Neural cell (in vitro differentiated cells): ENCODE measurements at regions not wholly inside any gene's neighbourhood (a gene's known extent, or its start where the extent isn't known, plus 50 kb on each side); places are given as distances from the start of the nearest gene placed in this dataset.

Experiments
- H2AFZ ChIP-seq: fragments of 200-600, 300-800 bp; sonication (generic), shearing (Covaris generic); 2 replicates; pipeline ENCODE4 v1.6.0; 2014; ENCODE audit warnings: low read depth, mild to moderate bottlenecking, antibody characterized with exemption, low read length, moderate library complexity
- H3F3A ChIP-seq: fragments of 200-600 bp; shearing (Covaris generic); 2 replicates; pipeline ENCODE4 v1.6.1; 2016; ENCODE audit warnings: mild to moderate bottlenecking, moderate library complexity, mixed read lengths, antibody characterized with exemption, low read length; ENCODE audit not compliant: insufficient read depth, poor library complexity, severe bottlenecking
- H3K27ac ChIP-seq: fragments of 200-600, 300-800 bp; sonication (generic), shearing (Covaris generic); 2 replicates; pipeline ENCODE4 v1.5.1; 2014; ENCODE audit warnings: mild to moderate bottlenecking, low read length, moderate library complexity
- H3K27me3 ChIP-seq: fragments of 300-800, 200-600 bp; sonication (generic), shearing (Covaris generic); 2 replicates; pipeline ENCODE4 v1.6.0; 2014; ENCODE audit warnings: mild to moderate bottlenecking, low read depth, low read length, moderate library complexity; ENCODE audit not compliant: insufficient read depth
- H3K36me3 ChIP-seq: fragments of 300-800, 200-600 bp; sonication (generic), shearing (Covaris generic); 2 replicates; pipeline ENCODE4 v1.5.1; 2014; ENCODE audit warnings: mild to moderate bottlenecking, antibody characterized with exemption, low read length, moderate library complexity; ENCODE audit not compliant: insufficient read depth
- H3K4me2 ChIP-seq: fragments of 300-800, 200-600 bp; sonication (generic), shearing (Covaris generic); 2 replicates; pipeline ENCODE4 v1.6.0; 2014; ENCODE audit warnings: mild to moderate bottlenecking, low read length
- H3K4me3 ChIP-seq: fragments of 300-800, 200-600 bp; sonication (generic), shearing (Covaris generic); 2 replicates; pipeline ENCODE4 v1.5.1; 2014; ENCODE audit warnings: mild to moderate bottlenecking, low read length, moderate library complexity
- H3K79me2 ChIP-seq: fragments of 200-600 bp; shearing (Covaris generic); replicated peaks from 2 replicates; pipeline ENCODE4 v1.6.0; 2014; ENCODE audit warnings: mild to moderate bottlenecking, low read length, moderate library complexity; ENCODE audit not compliant: insufficient read depth
- H3K9ac ChIP-seq: fragments of 300-800, 200-600 bp; sonication (generic), shearing (Covaris generic); 2 replicates; pipeline ENCODE4 v1.6.1; 2016; ENCODE audit warnings: mild to moderate bottlenecking, low read length, mixed read lengths
- H3K9me2 ChIP-seq: fragments of 200-600 bp; shearing (Covaris generic); 2 replicates; pipeline ENCODE4 v1.6.1; 2016; ENCODE audit warnings: mild to moderate bottlenecking, low read length, mixed read lengths; ENCODE audit not compliant: insufficient read depth
- H3K9me3 ChIP-seq: fragments of 200-600, 300-800 bp; sonication (generic), shearing (Covaris generic); 2 replicates; pipeline ENCODE4 v1.6.1; 2016; ENCODE audit warnings: mild to moderate bottlenecking, mixed run types, low read length, moderate library complexity, mixed read lengths
- H4K20me1 ChIP-seq: fragments of 200-600 bp; shearing (Covaris generic); 2 replicates; pipeline ENCODE4 v1.6.1; 2016; ENCODE audit warnings: mild to moderate bottlenecking, mixed run types; ENCODE audit not compliant: insufficient read depth
- CTCF ChIP-seq: fragments of 450-650 bp; IDR thresholded peaks from 2 replicates; pipeline ENCODE4 v1.5.1; 2014; ENCODE audit warnings: antibody characterized with exemption, mild to moderate bottlenecking, moderate library complexity; ENCODE audit not compliant: poor library complexity, severe bottlenecking
- EP300 ChIP-seq: fragments of 450-650 bp; conservative IDR thresholded peaks from 2 replicates; pipeline ENCODE4 v1.6.1; 2014; ENCODE audit warnings: antibody characterized with exemption, mild to moderate bottlenecking, moderate library complexity; ENCODE audit not compliant: poor library complexity, severe bottlenecking
- EZH2 ChIP-seq: fragments of 200-600, 300-800 bp; shearing (Covaris generic), sonication (generic); IDR thresholded peaks from 2 replicates; pipeline ENCODE4 v1.6.1; 2014; ENCODE audit warnings: antibody characterized with exemption, low read length, borderline replicate concordance, mild to moderate bottlenecking; ENCODE audit not compliant: insufficient read depth, poor library complexity, severe bottlenecking
- MXI1 ChIP-seq: fragments of 450-650 bp; conservative IDR thresholded peaks from 2 replicates; pipeline ENCODE4 v1.6.1; 2014; ENCODE audit warnings: antibody characterized with exemption, mild to moderate bottlenecking; ENCODE audit not compliant: poor library complexity, severe bottlenecking
- POLR2AphosphoS5 ChIP-seq: IDR thresholded peaks from 2 replicates; pipeline ENCODE4 v1.6.1; 2012
- RAD21 ChIP-seq: fragments of 450-650 bp; conservative IDR thresholded peaks from 2 replicates; pipeline ENCODE4 v1.6.1; 2014; ENCODE audit warnings: antibody characterized with exemption, mild to moderate bottlenecking, moderate library complexity
- REST ChIP-seq: IDR thresholded peaks from 2 replicates; pipeline ENCODE4 v1.6.1; 2012; ENCODE audit warnings: borderline replicate concordance
- SMC3 ChIP-seq: fragments of 450-650 bp; conservative IDR thresholded peaks from 2 replicates; pipeline ENCODE4 v1.6.1; 2014; ENCODE audit warnings: antibody characterized with exemption, mild to moderate bottlenecking, moderate library complexity; ENCODE audit not compliant: poor library complexity
- TAF1 ChIP-seq: IDR thresholded peaks from 2 replicates; pipeline ENCODE4 v1.6.1; 2012; ENCODE audit warnings: low read depth

DNA sequence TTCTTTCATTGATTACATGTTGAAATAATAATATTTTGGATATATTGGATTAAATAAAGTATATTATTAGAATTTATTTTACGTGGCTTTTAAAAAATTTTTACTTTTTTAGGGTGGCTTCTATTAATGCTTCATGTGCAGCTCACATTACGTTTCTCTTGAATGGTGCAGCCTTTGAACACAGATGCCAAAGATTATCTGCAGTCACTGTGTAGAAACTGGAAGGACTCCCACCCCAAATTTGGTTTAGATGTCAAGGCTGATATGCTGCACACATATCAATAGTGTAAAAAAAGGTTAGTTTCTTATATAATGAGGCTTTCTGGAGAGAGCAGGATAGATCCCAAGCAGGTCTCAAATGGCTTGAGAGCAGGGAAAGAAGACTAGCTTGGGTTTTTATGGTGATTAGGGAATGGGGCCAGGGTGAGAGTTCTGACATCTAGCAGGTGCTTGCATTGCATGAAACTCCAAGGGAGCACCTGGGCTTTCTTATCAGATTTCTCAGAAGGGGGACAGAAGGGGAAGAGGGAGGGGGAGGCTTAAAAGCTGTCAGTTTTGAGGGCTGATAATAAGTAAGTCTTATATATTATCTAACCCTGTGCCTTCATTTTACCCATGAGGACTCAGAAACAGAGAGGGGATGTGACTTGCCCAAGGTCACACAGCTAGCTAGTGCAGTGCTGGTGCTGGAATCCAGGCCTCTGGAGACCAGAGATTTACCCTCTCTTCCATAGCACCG is 89.6 kb downstream of the CHST2 start:
- Histone ChIP-seq H3K4me2 (no peak overlapping the region), H3K9me3 (no peaks in the 10 kb centered on the region), H3F3A (no peaks in the 10 kb centered on the region), H3K27me3 (no peaks in the 10 kb centered on the region), H2AFZ (no peak overlapping the region), H3K27ac (no peak overlapping the region), H3K9me2 (no peaks in the 10 kb centered on the region), H3K36me3 (no peaks in the 10 kb centered on the region), H4K20me1 (no peaks in the 10 kb centered on the region), H3K4me3 (no peak overlapping the region), H3K79me2 (no peaks in the 10 kb centered on the region), H3K9ac (no peak overlapping the region)
- TF ChIP-seq POLR2AphosphoS5 (no peak), EZH2 (no peak), SMC3 (no peak), REST (no peak), TAF1 (no peak), CTCF (no peak), RAD21 (no peak), EP300 (no peak), MXI1 (no peak)

GRCh38 chr3:143209715-143210059 is 90.1 kb downstream of the CHST2 start:
- TF ChIP-seq POLR2AphosphoS5 (no peak), TAF1 (no peak), CTCF (no peak), MXI1 (no peak), EP300 (no peak), RAD21 (no peak), SMC3 (no peak), EZH2 (no peak), REST (no peak)
- Histone ChIP-seq H3K9me3 (no peaks in the 10 kb centered on the region), H3F3A (no peaks in the 10 kb centered on the region), H3K4me2 (no peak overlapping the region), H4K20me1 (no peaks in the 10 kb centered on the region), H3K9me2 (no peaks in the 10 kb centered on the region), H2AFZ (no peak overlapping the region), H3K36me3 (no peaks in the 10 kb centered on the region), H3K27ac (no peak overlapping the region), H3K4me3 (no peak overlapping the region), H3K27me3 (no peaks in the 10 kb centered on the region), H3K9ac (no peak overlapping the region), H3K79me2 (no peaks in the 10 kb centered on the region)
